Cardiac muscle cell (in vitro differentiated cells and primary cell): ENCODE measurements at regions not wholly inside any gene's neighbourhood (a gene's known extent, or its start where the extent isn't known, plus 50 kb on each side); places are given as distances from the start of the nearest gene placed in this dataset.

Source experiments
- DNase-seq, 2 donors: peaks; one replicate each; pipeline versions ENCODE4 v3.0.0 to v3.0.0-alpha.2; 2010 to 2017; ENCODE audit warnings: low read depth in 1 of 2, low spot score in 1 of 2
- H3K27ac ChIP-seq: fragments of 200-600 bp; sonication (generic); 2 replicates; pipeline ENCODE4 v1.5.1; 2016
- H3K27me3 ChIP-seq: fragments of 200-600 bp; sonication (generic); 2 replicates; pipeline ENCODE4 v1.6.0; 2016; ENCODE audit warnings: control low read depth
- H3K36me3 ChIP-seq: fragments of 200-600 bp; sonication (generic); 2 replicates; pipeline ENCODE4 v1.5.1; 2016; ENCODE audit warnings: control low read depth
- H3K4me1 ChIP-seq: fragments of 200-600 bp; sonication (generic); 2 replicates; pipeline ENCODE4 v1.8.1; 2017; ENCODE audit warnings: low read depth, mild to moderate bottlenecking, mixed run types
- H3K4me3 ChIP-seq: fragments of 200-600 bp; sonication (generic); 2 replicates; pipeline ENCODE4 v1.5.1; 2016; ENCODE audit warnings: mild to moderate bottlenecking
- H3K9me3 ChIP-seq: fragments of 200-600 bp; sonication (generic); 2 replicates; pipeline ENCODE4 v1.5.1; 2017; ENCODE audit warnings: low read depth, mild to moderate bottlenecking, control low read depth
- TF ChIP-seq, protein P1 (sequence below): IDR thresholded peaks from 2 replicates; pipeline ENCODE4 v1.5.1; 2012; ENCODE audit warnings: low read depth, mild to moderate bottlenecking, low read length

DNA sequence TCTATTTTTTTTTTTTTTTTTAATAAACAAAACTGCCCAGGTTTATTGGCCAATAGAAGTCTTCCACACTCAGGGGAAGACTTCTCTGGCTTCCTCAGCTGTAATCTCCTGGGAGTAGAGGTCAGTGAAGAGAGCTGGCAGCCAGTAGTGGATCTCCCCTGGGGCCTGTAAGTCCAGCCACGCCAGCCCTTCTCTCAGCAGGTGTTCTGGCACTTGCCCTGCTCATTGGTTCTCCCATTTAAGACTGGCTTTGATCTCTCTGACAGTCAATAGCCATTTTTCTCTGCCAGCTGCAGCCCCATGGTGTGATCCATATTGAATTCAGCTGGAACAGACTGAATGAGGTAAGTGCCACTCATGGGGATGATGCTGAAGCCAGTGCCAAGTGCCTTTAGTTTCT is 170.6 kb upstream of the SPHKAP start:
- Histone ChIP-seq H3K9me3 (no peaks in the 10 kb centered on the region), H3K4me1 (peaks cover 28% of the 10 kb centered on the region), H3K27me3 (no peaks in the 10 kb centered on the region), H3K27ac (no peak overlapping the region), H3K36me3 (no peaks in the 10 kb centered on the region), H3K4me3 (no peak overlapping the region)
- no peak for DNase-seq
- TF ChIP-seq, protein P1, sequence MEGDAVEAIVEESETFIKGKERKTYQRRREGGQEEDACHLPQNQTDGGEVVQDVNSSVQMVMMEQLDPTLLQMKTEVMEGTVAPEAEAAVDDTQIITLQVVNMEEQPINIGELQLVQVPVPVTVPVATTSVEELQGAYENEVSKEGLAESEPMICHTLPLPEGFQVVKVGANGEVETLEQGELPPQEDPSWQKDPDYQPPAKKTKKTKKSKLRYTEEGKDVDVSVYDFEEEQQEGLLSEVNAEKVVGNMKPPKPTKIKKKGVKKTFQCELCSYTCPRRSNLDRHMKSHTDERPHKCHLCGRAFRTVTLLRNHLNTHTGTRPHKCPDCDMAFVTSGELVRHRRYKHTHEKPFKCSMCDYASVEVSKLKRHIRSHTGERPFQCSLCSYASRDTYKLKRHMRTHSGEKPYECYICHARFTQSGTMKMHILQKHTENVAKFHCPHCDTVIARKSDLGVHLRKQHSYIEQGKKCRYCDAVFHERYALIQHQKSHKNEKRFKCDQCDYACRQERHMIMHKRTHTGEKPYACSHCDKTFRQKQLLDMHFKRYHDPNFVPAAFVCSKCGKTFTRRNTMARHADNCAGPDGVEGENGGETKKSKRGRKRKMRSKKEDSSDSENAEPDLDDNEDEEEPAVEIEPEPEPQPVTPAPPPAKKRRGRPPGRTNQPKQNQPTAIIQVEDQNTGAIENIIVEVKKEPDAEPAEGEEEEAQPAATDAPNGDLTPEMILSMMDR: no peak

DNA sequence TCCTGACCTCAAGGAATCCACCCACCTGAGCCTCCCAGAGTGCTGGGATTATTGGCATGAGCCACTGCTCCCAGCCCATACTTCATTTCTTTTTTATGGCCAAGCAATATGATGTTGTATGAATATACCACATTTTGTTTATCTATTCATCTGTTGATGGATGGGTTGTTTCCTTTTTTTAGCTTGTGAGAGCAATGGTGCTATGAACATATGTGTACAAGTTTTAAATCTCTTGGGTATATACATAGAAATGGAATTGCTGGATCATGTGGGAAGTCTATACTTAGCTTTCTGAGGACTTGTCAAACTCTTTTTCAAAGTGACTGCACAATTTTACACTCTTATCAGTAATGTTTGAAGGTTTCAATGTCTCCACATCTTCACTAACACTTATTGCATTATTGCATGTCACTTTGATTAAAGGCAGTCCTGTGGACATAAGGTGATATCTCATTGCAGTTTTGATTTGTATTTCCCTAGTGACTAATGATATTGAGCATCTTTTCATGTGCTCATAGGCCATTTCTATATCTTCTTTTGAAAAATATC is 167.1 kb upstream of the SPHKAP start:
- H3K36me3 ChIP-seq: no peaks in the 10 kb centered on the region
- H3K27ac ChIP-seq: peak overlapping the region; percentile 88
- no peak overlapping the region for H3K4me3 ChIP-seq
- H3K4me1 ChIP-seq: peaks cover 28% of the 10 kb centered on the region
- no peaks in the 10 kb centered on the region for H3K27me3 ChIP-seq
- no peaks in the 10 kb centered on the region for H3K9me3 ChIP-seq
- TF ChIP-seq, protein P1: no peak
- peak in 1 of 2 donors; percentile 64 for DNase-seq

DNA sequence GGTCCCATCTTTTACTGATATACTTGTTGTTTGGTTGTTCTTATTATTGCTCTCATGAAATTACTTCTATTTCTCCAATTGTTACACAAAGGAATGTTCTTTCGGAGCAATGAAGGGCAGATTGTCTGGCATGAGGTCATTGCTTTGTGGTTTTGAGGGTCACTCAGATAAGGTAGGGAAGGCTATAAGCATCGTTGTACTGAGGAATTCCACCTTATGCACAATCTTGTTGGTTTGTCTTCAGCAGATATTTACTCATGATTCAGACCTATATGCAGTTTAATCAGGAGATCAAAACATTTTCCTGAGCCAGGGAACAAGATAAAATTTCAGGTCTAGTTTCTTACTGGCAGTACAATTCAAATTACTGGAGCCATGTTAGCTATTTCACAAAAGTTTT is 163.0 kb upstream of the SPHKAP start:
- Histone ChIP-seq H3K9me3 (no peaks in the 10 kb centered on the region), H3K36me3 (no peaks in the 10 kb centered on the region), H3K27me3 (no peaks in the 10 kb centered on the region), H3K4me3 (no peak overlapping the region), H3K27ac (no peak overlapping the region), H3K4me1 (peaks cover 14% of the 10 kb centered on the region)
- DNase-seq: no peak
- TF ChIP-seq, protein P1: no peak

DNA sequence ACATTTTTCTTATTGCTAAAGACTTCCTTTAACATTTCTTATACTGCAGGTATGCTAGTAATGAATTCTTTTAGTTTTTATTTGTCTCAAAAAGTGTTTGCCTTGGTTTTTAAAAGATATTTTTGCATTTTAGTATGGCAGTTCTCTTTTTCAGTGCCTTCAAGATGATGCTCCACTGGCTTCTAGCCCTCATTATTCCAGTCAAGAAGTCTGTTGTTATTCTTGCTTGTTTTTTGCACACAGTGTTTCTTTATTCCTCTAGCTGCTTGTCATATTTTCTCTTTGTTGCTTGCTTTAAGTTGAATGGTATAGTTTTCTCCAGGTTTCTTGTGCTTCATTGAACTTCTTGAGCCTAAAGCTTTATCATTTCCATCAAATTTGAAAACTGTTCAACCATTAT is 158.0 kb upstream of the SPHKAP start:
- Histone ChIP-seq H3K4me1 (peaks cover 4% of the 10 kb centered on the region), H3K36me3 (no peaks in the 10 kb centered on the region), H3K27ac (no peak overlapping the region), H3K27me3 (no peaks in the 10 kb centered on the region), H3K4me3 (no peak overlapping the region), H3K9me3 (no peaks in the 10 kb centered on the region)
- TF ChIP-seq, protein P1: no peak
- DNase-seq: no peak

DNA sequence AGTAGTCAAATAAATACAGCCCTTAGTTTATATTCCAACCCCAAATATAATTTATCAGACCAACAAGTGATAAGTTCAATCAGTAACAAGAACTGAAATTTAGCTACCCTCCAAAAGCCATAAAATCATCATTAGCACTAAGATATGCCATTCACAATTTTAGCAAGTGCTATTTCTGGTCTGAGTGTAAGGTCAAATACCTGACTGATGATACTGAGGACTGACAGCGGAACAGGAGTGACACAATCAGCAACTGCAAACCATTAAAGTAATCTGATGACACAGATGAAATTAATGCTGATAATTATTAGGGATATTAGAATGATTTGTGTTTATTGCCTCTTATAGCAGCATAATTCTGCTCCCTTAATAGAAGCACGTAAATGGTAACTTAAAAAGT is 152.7 kb upstream of the SPHKAP start:
- Histone ChIP-seq H3K4me3 (no peak overlapping the region), H3K9me3 (no peaks in the 10 kb centered on the region), H3K36me3 (no peaks in the 10 kb centered on the region), H3K27ac (no peak overlapping the region), H3K27me3 (no peaks in the 10 kb centered on the region), H3K4me1 (peaks cover 20% of the 10 kb centered on the region)
- DNase-seq: no peak
- TF ChIP-seq, protein P1: no peak

DNA sequence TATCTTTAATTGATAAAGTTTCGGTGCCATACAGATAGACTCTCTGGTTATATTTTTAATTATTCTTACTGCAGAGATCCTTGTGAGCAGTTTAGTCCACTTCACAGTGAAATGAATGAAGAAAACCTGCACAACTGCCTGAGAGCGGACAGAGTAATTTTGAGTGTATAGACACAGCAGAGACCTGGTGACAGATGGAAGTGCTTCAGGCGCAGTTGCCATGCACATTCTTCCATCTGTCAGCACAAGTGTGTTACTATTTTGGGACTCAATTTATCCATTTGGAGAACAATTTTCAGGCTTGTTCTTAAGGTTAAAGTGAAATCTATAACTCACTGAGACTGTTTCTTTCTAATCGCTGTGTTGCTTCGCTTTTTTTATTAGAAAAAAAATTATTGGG is 147.8 kb upstream of the SPHKAP start:
- H3K4me1 ChIP-seq: peaks cover 19% of the 10 kb centered on the region
- DNase-seq: peak in 1 of 2 donors; percentile 90
- no peaks in the 10 kb centered on the region for H3K27me3 ChIP-seq
- no peaks in the 10 kb centered on the region for H3K9me3 ChIP-seq
- H3K4me3 ChIP-seq: no peak overlapping the region
- H3K36me3 ChIP-seq: no peaks in the 10 kb centered on the region
- H3K27ac ChIP-seq: peak overlapping the region; percentile 78
- TF ChIP-seq, protein P1: no peak
